Endothelial cell of umbilical vein (primary cell): ENCODE measurements at regions not wholly inside any gene's neighbourhood (a gene's known extent, or its start where the extent isn't known, plus 50 kb on each side); places are given as distances from the start of the nearest gene placed in this dataset.

Source experiments
- BruUV-seq: library from RNA; stranded (reverse); fragments of 400-500 nt; replicated peaks from 2 replicates; lab custom pipeline; 2021; lab: Mats Ljungman, UMichigan
- CTCF ChIA-PET: fragments of 300-600, 350-600 bp; sonication (Branson Sonifier 250); formaldehyde crosslinking; loops from one replicate; lab custom pipeline; 2021; ENCODE audit warnings: antibody characterized with exemption, inconsistent platforms; lab: Charles Lee
- POLR2A ChIA-PET: fragments of 300-600, 350-600 bp; sonication (Branson Sonifier 250); formaldehyde crosslinking; loops from one replicate; lab custom pipeline; 2021; ENCODE audit warnings: antibody characterized with exemption, inconsistent platforms; lab: Charles Lee
- DNase-seq: peaks from one replicate; pipeline ENCODE4 v3.0.0-alpha.2; 2011; ENCODE audit warnings: low read depth, low spot score
- FAIRE-seq: peaks from 2 replicates; lab custom pipeline; 2011; peaks lifted over from hg19 to GRCh38; lab: Jason Lieb, UNC
- H2AFZ ChIP-seq: 2 replicates; pipeline ENCODE4 v1.6.0; 2012; ENCODE audit warnings: low read depth, low read length, control low read depth, inconsistent platforms
- H3K27ac ChIP-seq: 2 replicates; pipeline ENCODE4 v1.5.1; 2011; ENCODE audit warnings: low read depth, mild to moderate bottlenecking, control low read depth, low read length, moderate library complexity; ENCODE audit not compliant: insufficient read depth
- H3K27me3 ChIP-seq, 2 experiments: 2 replicates each; pipeline versions ENCODE4 v1.6.0 to v1.6.1; 2011; ENCODE audit warnings: low read length in 2 of 2, mixed read lengths in 1 of 2; ENCODE audit not compliant: control insufficient read depth in 2 of 2, insufficient read depth in 2 of 2
- H3K36me3 ChIP-seq, 2 experiments: 2 replicates in 1 of 2; 3 replicates in 1 of 2; pipeline ENCODE4 v1.5.1; 2011; ENCODE audit warnings: low read length in 2 of 2, mild to moderate bottlenecking in 1 of 2, moderate library complexity in 1 of 2; ENCODE audit not compliant: control insufficient read depth in 2 of 2, insufficient read depth in 2 of 2; ENCODE audit errors: extremely low read depth in 1 of 2
- H3K4me1 ChIP-seq: 3 replicates; pipeline ENCODE4 v1.5.1; 2011; ENCODE audit warnings: mild to moderate bottlenecking, low read length; ENCODE audit not compliant: control insufficient read depth, insufficient read depth; ENCODE audit errors: extremely low read depth
- H3K4me2 ChIP-seq: 2 replicates; pipeline ENCODE4 v1.6.1; 2011; ENCODE audit warnings: low read length, control low read depth, mixed read lengths; ENCODE audit not compliant: insufficient read depth
- H3K4me3 ChIP-seq, 3 experiments: fragments of 200-600 bp in 1 of 3; sonication (generic), shearing (Covaris generic) in 1 of 3; replicated peaks in 1 of 3; 2 replicates each; pipeline ENCODE4 v1.5.1; 2011 to 2016; ENCODE audit warnings: control low read depth in 3 of 3, low read length in 3 of 3, mild to moderate bottlenecking in 2 of 3, inconsistent platforms in 1 of 3, low read depth in 1 of 3, moderate library complexity in 1 of 3; ENCODE audit not compliant: insufficient read depth in 1 of 3
- H3K79me2 ChIP-seq: 2 replicates; pipeline ENCODE4 v1.6.0; 2012; ENCODE audit warnings: low read length, inconsistent platforms; ENCODE audit not compliant: control insufficient read depth, insufficient read depth
- H3K9ac ChIP-seq: replicated peaks from 2 replicates; pipeline ENCODE3; 2011; ENCODE audit warnings: low read length, control low read depth; ENCODE audit not compliant: insufficient read depth; ENCODE audit errors: extremely low read depth
- H3K9me1 ChIP-seq: replicated peaks from 3 replicates; pipeline ENCODE4 v1.6.0; 2011; ENCODE audit warnings: mild to moderate bottlenecking, low read length; ENCODE audit not compliant: control insufficient read depth, insufficient read depth; ENCODE audit errors: extremely low read depth
- H3K9me3 ChIP-seq: replicated peaks from 2 replicates; pipeline ENCODE4 v1.5.1; 2012; ENCODE audit warnings: low read length, inconsistent platforms; ENCODE audit not compliant: control insufficient read depth, insufficient read depth
- H4K20me1 ChIP-seq: replicated peaks from 2 replicates; pipeline ENCODE3; 2011; ENCODE audit warnings: mild to moderate bottlenecking, low read length; ENCODE audit not compliant: control insufficient read depth, insufficient read depth; ENCODE audit errors: extremely low read depth
- CTCF ChIP-seq, 2 donors: IDR thresholded peaks; 1 replicate in 1 of 2; 2 replicates in 1 of 2; pipeline ENCODE4 v1.5.1; 2011; ENCODE audit warnings: low read length in 2 of 2, mild to moderate bottlenecking in 2 of 2, moderate library complexity in 2 of 2, control low read depth in 1 of 2, inconsistent platforms in 1 of 2, low read depth in 1 of 2; ENCODE audit not compliant: insufficient read depth in 1 of 2; ENCODE audit errors: extremely low read depth in 1 of 2
- EZH2 ChIP-seq: IDR thresholded peaks from 2 replicates; pipeline ENCODE4 v1.6.1; 2012; ENCODE audit warnings: borderline replicate concordance, low read depth, mild to moderate bottlenecking, moderate library complexity, low read length, inconsistent platforms; ENCODE audit not compliant: severe bottlenecking
- FOS ChIP-seq: IDR thresholded peaks from 2 replicates; pipeline ENCODE4 v1.6.1; 2011; ENCODE audit warnings: mild to moderate bottlenecking, low read length, moderate library complexity, borderline replicate concordance; ENCODE audit not compliant: insufficient read depth
- GATA2 ChIP-seq: IDR thresholded peaks from 2 replicates; pipeline ENCODE4 v1.7.0; 2011; ENCODE audit warnings: low read depth, mild to moderate bottlenecking, moderate library complexity, mixed read lengths, low read length; ENCODE audit not compliant: insufficient read length, insufficient read depth
- JUN ChIP-seq: IDR thresholded peaks from 2 replicates; pipeline ENCODE4 v1.6.1; 2011; ENCODE audit warnings: borderline replicate concordance, low read depth; ENCODE audit not compliant: insufficient read length, insufficient read depth
- MAX ChIP-seq: IDR thresholded peaks from 2 replicates; pipeline ENCODE4 v1.6.1; 2011; ENCODE audit not compliant: insufficient read depth, insufficient read length
- MYC ChIP-seq: IDR thresholded peaks from one replicate; pipeline ENCODE4 v1.6.1; 2011; ENCODE audit warnings: mild to moderate bottlenecking, low read depth, low read length
- POLR2A ChIP-seq: IDR thresholded peaks from 2 replicates; pipeline ENCODE4 v1.6.1; 2012; ENCODE audit warnings: low read depth, mild to moderate bottlenecking, control low read depth, low read length
- POLR2AphosphoS5 ChIP-seq: IDR thresholded peaks from 2 replicates; pipeline ENCODE4 v1.6.1; 2012; ENCODE audit warnings: low read depth, mild to moderate bottlenecking, control low read depth, low read length, moderate library complexity; ENCODE audit not compliant: insufficient read depth
- dilution Hi-C: fragments of 300-500 bp; cut with MboI; formaldehyde crosslinking; loops from one replicate; pipeline ENCODE4 v1.15.0; 2019; ENCODE audit warnings: low sequenced_read_pairs; ENCODE audit not compliant: extremely low pct_ligation_motif_present
- intact Hi-C: fragments of 100-400 bp; cut with micrococcal nuclease; formaldehyde crosslinking; loops from one replicate; pipeline ENCODE4 v1.10.0; 2022

GRCh38 chrX:9372866-9373265, 92.0 kb upstream of the TBL1X start:
- Histone ChIP-seq H3K9me1 (no peaks in the 10 kb centered on the region), H4K20me1 (no peaks in the 10 kb centered on the region), H2AFZ (no peak overlapping the region), H3K79me2 (no peaks in the 10 kb centered on the region), H3K27ac (no peak overlapping the region), H3K4me2 (no peak overlapping the region), H3K9me3 (no peaks in the 10 kb centered on the region), H3K9ac (no peak overlapping the region), H3K4me3 (no peak overlapping the region), H3K4me1 (no peaks in the 10 kb centered on the region), H3K36me3 (no peaks in the 10 kb centered on the region), H3K27me3 (peaks cover 0 to 4% of the 10 kb centered on the region in 2 experiments)
- TF ChIP-seq MYC: no peak
- no peak for TF ChIP-seq POLR2AphosphoS5
- TF ChIP-seq GATA2: no peak
- no peak for TF ChIP-seq MAX
- intact Hi-C loops (no loop called here), dilution Hi-C loops (no loop called here)
- DNase-seq: no peak
- POLR2A ChIA-PET: no interaction called here
- no peak for FAIRE-seq
- CTCF ChIA-PET: no interaction called here
- no TSS peak for BruUV-seq

- H2AFZ ChIP-seq: no peak overlapping the region
- no peaks in the 10 kb centered on the region for H3K27me3 ChIP-seq
- intact Hi-C loops: no loop called here
- H3K9ac ChIP-seq: no peak overlapping the region
- H3K9me3 ChIP-seq: no peaks in the 10 kb centered on the region
- no peak overlapping the region for H3K4me2 ChIP-seq
- H4K20me1 ChIP-seq: no peaks in the 10 kb centered on the region
- FAIRE-seq (no peak), DNase-seq (no peak)
- BruUV-seq: no TSS peak
- ChIA-PET CTCF (no interaction called here), POLR2A (no interaction called here)
- H3K4me3 ChIP-seq: no peak overlapping the region
- no peaks in the 10 kb centered on the region for H3K9me1 ChIP-seq
- dilution Hi-C loops: no loop called here
- H3K36me3 ChIP-seq: no peaks in the 10 kb centered on the region
- no peaks in the 10 kb centered on the region for H3K4me1 ChIP-seq
- no peak overlapping the region for H3K27ac ChIP-seq
- no peaks in the 10 kb centered on the region for H3K79me2 ChIP-seq
- TF ChIP-seq EZH2 (no peak), CTCF (IDR thresholded peaks at IDR 0.05; ENCODE audit: extremely low read depth in 1 of 2, insufficient read depth in 1 of 2, low read depth in 1 of 2, low read length in 2 of 2) (no peak), JUN (no peak), POLR2AphosphoS5 (no peak), POLR2A (no peak), MYC (no peak), MAX (no peak), FOS (no peak), GATA2 (no peak)
Measured at GRCh38 chrX:9373789-9374188, 91.1 kb upstream of the TBL1X start.
